ENCODE measurements at regions not wholly inside any gene's neighbourhood (a gene's known extent, or its start where the extent isn't known, plus 50 kb on each side); places are given as distances from the start of the nearest gene placed in this dataset.
"Not testable (repeated sequence)": the region's sequence is repeated elsewhere in the genome, so short reads cannot be mapped to it uniquely, and the experiment has no call there.

DNA sequence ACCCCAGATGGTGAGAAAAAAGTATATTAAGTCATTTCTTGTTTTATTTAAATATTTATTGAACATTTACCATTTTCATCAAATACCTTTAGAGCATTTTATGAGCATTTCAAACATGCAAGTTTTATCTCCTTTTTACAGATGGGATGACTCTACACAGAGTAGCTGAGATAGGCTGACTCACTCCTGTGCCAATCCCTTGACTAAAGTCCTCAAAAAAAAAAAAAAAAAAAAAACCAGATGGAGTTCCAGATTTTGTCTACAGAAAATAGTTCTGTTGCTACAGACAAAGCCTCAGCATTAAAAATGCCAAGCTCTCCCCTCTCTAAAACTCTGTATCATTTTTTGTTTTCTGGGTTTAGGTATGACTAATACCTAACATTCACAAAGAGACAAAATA, 303.0 kb upstream of the PLD5 start:
- TF ChIP-seq, protein P1, sequence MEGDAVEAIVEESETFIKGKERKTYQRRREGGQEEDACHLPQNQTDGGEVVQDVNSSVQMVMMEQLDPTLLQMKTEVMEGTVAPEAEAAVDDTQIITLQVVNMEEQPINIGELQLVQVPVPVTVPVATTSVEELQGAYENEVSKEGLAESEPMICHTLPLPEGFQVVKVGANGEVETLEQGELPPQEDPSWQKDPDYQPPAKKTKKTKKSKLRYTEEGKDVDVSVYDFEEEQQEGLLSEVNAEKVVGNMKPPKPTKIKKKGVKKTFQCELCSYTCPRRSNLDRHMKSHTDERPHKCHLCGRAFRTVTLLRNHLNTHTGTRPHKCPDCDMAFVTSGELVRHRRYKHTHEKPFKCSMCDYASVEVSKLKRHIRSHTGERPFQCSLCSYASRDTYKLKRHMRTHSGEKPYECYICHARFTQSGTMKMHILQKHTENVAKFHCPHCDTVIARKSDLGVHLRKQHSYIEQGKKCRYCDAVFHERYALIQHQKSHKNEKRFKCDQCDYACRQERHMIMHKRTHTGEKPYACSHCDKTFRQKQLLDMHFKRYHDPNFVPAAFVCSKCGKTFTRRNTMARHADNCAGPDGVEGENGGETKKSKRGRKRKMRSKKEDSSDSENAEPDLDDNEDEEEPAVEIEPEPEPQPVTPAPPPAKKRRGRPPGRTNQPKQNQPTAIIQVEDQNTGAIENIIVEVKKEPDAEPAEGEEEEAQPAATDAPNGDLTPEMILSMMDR (IDR thresholded peaks at IDR 0.05) = no peak
- TF ChIP-seq POLR2A (IDR thresholded peaks at IDR 0.05) = no peak
- intact Hi-C loops (cut with DNase I; ENCODE audit: low total_unique reads) = no loop called here
- no peak for DNase-seq (ENCODE audit: low spot score in 2 of 2)
- H3K4me3 ChIP-seq (ENCODE audit: low read depth, poor library complexity, severe bottlenecking) = no peak overlapping the region

DNA sequence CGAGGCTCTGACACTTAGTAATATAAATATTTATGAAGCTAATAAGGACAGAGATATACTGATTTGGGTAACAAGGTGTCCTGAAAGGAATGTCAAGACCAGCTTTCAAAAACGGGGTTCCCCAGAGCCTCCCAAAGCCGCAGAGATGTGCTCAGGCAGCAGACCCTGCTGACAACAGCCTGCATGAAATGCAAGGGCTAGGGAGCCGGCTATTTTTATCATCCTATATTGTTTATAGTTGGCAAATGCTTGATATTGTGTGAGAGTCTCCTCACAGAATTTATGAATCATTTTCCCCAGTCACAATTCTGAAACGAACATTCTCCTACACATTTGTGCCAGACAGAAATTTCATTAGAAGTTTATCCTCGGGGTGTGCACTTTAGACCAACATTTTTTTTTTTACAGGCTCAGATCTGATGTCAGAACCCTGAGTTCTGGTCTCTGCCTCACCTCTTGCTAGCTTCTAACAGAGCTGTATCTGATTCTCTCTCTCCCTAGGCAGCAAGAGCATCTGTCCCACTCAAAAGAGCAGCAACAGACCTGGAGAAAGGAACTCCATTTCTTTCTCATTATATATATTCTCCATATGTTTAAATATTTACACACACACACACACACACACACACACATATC, 302.3 kb upstream of the PLD5 start:
- intact Hi-C loops (cut with DNase I; ENCODE audit: low total_unique reads) = no loop called here
- no peak overlapping the region for H3K4me3 ChIP-seq (ENCODE audit: low read depth, poor library complexity, severe bottlenecking)
- TF ChIP-seq, protein P1 (IDR thresholded peaks at IDR 0.05) = no peak
- no peak for TF ChIP-seq POLR2A (IDR thresholded peaks at IDR 0.05)
- 26 to 29% methylated on average over 6 of the region's 6 CpGs for WGBS, 2 donors
- no peak for DNase-seq (ENCODE audit: low spot score in 2 of 2)

DNA sequence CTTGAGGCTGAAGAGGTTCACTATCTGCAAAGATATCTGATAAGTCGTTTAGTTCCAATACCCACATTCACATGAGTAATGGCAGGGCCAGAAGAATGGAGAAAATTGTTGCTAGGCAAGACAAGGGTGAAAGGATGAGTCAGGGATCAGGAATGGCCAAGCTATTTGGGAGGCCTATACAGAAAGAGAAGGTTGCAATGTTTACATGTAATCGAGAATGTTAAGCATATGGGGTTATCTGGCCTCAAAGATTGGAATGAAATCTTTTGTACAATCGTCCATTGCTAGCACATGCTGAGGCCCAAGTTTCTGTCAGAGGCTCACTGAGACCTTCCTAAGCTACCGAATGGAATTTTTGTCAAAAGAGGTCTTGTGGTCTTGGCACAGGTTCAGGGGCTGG, 299.9 kb upstream of the PLD5 start:
- 74 to 77% methylated on average over 4 of the region's 4 CpGs for WGBS, 2 donors
- intact Hi-C loops (cut with DNase I; ENCODE audit: low total_unique reads) = no loop called here
- TF ChIP-seq POLR2A (IDR thresholded peaks at IDR 0.05) = no peak
- DNase-seq (ENCODE audit: low spot score in 2 of 2) = no peak
- no peak overlapping the region for H3K4me3 ChIP-seq (ENCODE audit: low read depth, poor library complexity, severe bottlenecking)

DNA sequence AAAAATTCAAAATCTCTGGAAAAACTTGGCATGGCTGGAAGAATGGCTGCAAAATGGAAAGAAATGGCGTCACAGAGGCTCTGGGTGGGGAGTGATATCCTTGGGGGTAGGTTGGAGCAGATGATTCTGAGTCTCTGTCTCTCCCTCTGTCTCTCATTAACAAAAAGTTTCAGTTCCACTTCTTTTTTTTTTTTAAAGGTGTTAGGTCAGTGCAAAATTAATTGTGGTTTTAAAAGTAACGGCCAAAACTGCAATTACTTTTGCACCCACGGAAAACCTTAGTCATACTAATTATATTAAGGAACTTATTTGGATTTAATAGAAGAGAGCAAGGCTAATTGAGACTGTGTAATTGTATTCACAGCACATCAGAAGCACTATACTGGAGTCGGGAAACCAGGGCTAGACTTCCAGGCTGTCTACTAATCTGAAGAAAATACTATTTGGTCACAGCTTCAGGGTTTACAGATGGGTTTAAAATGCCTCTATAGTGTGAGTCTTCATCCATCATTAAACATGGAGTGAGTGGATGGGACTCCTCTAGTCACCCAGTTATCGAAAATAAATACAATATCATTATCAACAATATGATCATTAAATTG, 289.1 kb upstream of the PLD5 start:
- intact Hi-C loops (cut with DNase I; ENCODE audit: low total_unique reads) = no loop called here
- WGBS, 2 donors = 80 to 83% methylated on average over 5 of the region's 5 CpGs
- TF ChIP-seq, protein P1 (IDR thresholded peaks at IDR 0.05) = no peak
- TF ChIP-seq POLR2A (IDR thresholded peaks at IDR 0.05) = no peak
- H3K4me3 ChIP-seq (ENCODE audit: low read depth, poor library complexity, severe bottlenecking) = no peak overlapping the region
- no peak for DNase-seq (ENCODE audit: low spot score in 2 of 2)

DNA sequence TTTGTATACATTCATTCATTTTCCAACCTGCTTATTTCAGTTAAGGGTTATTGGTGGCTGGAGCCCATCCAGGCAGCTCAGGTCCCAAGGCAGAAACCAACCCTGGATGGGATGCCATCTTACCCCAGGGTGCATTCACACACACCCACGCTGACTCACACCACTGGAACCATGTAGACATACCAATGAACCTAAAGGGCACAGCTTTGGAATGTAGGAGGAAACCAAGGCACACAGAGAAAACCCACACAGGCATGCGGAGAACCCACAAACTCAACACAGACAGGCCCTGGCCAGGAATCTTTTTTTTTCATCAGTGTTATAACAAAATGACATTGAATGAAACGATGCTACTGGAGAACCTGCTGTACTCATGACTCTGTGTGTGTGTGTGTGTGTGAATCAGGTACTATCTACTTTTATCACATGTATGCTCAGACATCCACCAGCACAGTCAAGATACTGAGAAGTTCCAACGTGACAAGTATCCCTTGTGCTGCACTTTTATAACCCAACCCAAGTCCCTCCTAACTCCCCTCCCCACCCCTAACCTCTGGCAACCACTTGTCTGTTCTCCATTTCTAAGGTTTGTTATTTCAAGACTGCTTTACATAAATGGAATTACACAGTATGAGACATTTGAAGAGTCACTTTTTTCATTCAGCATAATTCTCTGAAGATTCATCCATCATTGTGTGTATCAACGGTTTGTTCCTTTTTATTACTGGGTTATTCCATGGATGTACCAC, 286.8 kb upstream of the PLD5 start:
- DNase-seq (ENCODE audit: low spot score in 2 of 2) = no peak
- intact Hi-C loops (cut with DNase I; ENCODE audit: low total_unique reads) = no loop called here
- WGBS, 2 donors = 60 to 63% methylated on average over 5 of the region's 5 CpGs
- no peak overlapping the region for H3K4me3 ChIP-seq (ENCODE audit: low read depth, poor library complexity, severe bottlenecking)
- no peak for TF ChIP-seq POLR2A (IDR thresholded peaks at IDR 0.05)
- TF ChIP-seq, protein P1 (IDR thresholded peaks at IDR 0.05) = no peak

DNA sequence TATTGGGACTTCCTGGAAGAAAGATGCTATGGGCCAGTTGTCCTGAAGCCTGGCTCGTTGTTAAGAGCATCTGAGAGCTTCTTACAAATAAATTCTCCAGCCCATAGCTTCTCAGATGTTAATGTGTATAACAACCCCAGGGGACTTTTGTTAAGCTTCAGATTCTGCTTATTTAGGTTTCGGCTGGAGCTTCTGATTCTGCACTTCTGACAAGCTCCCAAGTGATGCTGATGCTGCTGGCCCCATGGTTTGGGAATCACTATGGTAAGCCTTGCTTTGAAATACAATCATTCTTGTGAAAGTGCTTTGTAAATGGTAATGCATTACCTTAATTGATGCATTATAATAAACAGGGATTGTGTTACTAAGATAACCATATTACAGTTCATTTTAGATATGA, 281.8 kb upstream of the PLD5 start:
- no peak overlapping the region for H3K4me3 ChIP-seq (ENCODE audit: low read depth, poor library complexity, severe bottlenecking)
- TF ChIP-seq, protein P1 (IDR thresholded peaks at IDR 0.05) = no peak
- no peak for TF ChIP-seq POLR2A (IDR thresholded peaks at IDR 0.05)
- no peak for DNase-seq (ENCODE audit: low spot score in 2 of 2)
- intact Hi-C loops (cut with DNase I; ENCODE audit: low total_unique reads) = no loop called here
- WGBS, 2 donors = 39 to 54% methylated on average over 2 of the region's 2 CpGs

DNA sequence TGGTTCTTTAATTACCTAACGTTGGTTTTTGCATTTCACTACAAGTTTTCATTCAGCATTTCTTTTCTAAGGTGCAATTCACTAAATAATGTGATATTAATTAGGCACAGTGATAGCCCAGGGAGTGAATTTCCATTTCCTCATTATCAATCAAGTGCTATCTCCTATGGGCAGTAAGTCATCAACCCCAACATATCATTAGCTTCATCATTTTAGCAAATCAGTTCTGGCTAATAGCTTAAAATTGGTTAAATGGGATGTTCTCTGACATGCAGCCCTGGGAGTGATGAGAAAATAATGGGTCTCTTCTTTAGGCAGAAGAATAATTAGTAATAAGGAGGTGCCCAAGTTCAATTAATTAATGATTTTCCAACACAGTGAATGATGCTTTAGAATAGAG, 280.9 kb upstream of the PLD5 start:
- H3K4me3 ChIP-seq (ENCODE audit: low read depth, poor library complexity, severe bottlenecking); intact Hi-C loops (cut with DNase I; ENCODE audit: low total_unique reads); DNase-seq (ENCODE audit: low spot score in 2 of 2): not testable (repeated sequence)
- WGBS, 2 donors = 70 to 78% methylated on average over 1 of the region's 1 CpG
